Activated CD4-positive, alpha-beta T cell treated with anti-CD3 and anti-CD28 coated beads, Interleukin-2, amount 50 U/mL, for 24 hours (primary cell): ENCODE measurements at regions not wholly inside any gene's neighbourhood (a gene's known extent, or its start where the extent isn't known, plus 50 kb on each side); places are given as distances from the start of the nearest gene placed in this dataset.

Experiments
- DNase-seq, 2 donors: peaks; one replicate each; pipeline ENCODE4 v3.0.0-alpha.2; 2020; ENCODE audit warnings: low read depth in 1 of 2, low spot score in 1 of 2

DNA sequence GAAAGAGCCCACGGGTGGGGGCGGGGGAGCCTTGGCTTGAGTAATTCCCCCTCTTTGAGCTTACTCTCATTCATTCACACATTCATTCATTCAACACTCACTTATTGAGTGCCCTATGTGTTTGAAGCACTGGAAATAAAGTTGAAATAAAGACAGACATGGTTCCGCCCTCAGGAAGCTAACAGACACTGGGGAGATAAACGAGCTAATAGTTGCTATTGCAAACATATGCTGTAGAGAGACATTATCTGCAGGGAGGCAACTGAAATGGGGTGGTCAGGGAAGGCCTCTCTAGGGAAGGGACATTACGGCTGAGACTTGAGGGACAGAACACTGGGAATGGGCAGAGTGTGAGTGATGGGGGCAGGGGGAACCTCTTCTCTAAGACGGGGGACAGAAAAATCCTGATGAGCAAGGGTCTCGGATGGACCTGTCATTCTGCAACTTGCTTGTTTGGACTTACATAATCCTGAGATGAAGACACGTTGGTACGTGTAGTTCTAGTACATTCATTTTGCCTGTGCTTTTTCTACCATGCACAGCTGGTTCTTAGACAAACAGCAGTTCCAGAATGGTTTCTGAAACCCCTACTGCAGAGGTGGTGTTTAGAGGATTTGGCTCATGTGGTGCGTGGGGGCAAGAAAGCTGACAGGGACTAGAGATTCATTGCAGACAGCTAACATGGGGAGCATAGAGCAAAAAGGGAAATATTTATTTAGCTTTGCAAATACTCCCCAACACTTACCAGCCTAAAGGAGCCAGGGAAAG is 71.1 kb upstream of the BLCAP start:
- no peak for DNase-seq

DNA sequence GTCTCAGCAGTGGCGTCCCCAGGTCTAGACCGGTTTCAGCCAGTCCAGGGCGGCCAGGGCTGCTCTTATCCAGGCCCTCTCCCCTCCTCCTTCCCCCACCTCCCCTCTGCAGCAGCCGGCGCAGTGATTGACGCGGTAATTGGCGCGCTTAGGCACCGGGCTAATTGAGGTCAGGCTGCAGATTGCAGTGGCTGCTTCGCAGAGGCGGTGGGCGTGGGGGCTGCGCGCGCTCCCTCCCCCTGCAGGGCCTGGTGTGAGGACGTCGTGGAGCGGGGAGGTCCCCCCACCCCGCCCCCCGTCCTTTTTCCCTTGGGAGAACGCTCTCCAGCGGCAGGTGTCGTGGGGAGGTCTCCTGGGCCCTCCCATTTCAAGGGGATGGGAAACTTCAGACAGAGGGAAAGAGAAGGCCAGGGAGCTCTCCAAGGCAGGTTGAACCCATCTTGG is 70.4 kb upstream of the BLCAP start:
- DNase-seq = no peak

DNA sequence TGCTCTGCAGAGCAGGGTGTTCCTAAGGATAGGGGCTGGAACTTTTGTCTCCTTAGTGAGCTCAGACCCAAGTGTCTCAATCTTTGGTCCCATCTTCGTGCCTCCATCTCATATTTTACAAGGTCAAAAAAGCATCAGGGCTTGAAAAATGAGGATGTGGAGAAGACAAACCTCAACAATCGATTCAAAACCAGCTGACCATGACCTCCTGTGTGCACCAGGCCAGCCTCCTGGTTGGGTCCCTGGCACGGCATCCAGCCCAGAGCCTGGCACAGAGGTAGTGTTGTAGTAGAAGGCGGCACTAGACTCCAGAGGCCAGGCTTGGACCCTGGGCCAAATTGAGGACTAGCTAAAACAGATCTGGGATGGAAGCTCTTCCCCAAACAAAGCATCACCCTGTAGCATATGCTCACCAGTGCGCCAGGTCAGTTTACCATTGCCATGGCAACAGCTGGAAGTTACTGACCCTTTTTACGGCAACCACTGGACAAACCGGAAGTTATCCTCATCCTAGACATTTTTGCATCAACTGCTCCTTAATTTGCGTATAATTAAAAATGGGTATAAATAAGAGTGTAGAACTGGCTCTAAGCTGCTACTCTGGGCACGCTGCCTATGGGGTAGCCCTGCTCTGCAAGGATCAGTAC is 69.3 kb upstream of the BLCAP start:
- DNase-seq = no peak

DNA sequence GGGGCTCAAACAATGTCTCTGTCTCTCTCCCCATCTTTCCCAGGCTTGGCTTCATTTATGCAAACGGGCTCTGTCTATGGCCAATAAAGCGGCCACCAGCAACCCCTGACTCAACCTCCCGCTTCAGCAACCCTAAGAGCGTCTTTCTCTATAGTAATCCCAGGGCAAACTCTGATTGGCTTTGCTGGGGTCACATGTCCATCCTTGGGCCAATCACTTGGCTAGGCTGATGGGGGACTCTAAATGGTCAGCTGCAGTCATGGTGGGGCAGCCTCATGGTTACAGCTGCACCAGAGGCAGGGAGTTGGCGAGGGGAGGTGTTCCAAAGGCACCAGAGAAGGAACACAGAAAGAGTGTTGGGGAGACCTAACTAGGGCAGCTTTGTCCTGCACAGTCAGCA is 68.5 kb upstream of the BLCAP start:
- no peak for DNase-seq

DNA sequence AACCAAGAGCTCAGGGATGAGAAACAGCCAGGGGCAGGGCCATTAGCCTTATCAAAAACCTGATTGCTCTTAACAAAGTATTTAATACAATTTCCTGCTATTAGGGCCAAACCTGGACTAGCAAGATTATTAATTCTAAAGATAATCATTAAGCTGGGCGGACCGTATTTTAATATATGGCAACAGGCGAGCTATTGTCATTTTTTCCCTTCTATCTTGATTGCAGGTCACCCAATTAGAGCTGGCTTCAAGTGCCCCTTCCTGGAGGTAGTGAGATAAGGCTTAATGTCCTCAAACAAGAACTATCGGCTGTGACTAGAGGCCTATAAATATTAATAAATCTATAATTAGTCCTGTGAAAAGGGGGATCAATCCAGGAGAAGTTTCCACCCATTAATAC is 66.0 kb upstream of the BLCAP start:
- no peak for DNase-seq

DNA sequence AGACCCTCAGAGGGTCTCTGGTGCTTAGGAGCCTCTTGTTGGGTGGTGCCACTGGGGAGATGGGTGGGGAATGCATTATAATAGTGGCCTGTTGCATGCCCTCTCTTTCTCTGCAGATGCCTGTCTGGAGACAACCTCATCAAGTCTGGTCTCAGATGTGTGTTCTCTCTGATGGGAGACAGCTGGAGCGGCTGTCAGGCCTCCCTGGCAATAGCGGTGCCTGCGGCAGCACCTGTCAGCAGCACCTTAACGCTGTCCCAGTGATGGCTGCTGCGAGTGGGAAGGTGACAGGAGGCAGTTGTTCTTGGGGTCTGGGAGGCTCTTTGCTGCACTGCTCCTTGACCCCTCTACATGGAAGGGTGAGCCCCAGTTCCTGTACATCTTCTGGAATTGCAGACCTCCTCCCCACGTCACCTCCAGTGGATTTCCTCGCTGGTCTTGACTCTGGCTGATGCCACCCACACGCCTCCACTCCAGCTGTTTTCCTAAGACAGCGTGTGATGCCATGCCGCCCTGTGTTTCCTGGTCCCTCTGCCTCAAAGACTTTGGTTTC is 63.3 kb upstream of the BLCAP start:
- DNase-seq = no peak

DNA sequence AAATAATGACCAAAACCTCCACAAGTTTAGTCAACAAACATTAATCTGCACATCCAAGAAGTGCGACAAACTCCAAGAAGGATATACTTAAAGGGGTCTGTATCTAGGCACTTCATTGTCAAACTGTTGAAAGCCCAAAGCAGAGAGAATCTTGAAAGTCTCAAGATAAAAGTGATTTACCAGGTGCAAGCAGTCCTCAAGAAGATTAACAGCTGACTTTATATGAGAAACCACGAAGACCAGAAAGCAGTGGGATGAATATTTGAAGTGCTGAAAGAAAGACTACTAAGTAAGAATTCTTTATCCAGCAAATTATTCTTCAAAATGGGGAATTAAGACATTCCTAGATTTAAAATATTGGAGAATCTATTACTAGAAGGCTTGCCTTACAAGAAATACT is 58.4 kb upstream of the BLCAP start:
- no peak for DNase-seq

DNA sequence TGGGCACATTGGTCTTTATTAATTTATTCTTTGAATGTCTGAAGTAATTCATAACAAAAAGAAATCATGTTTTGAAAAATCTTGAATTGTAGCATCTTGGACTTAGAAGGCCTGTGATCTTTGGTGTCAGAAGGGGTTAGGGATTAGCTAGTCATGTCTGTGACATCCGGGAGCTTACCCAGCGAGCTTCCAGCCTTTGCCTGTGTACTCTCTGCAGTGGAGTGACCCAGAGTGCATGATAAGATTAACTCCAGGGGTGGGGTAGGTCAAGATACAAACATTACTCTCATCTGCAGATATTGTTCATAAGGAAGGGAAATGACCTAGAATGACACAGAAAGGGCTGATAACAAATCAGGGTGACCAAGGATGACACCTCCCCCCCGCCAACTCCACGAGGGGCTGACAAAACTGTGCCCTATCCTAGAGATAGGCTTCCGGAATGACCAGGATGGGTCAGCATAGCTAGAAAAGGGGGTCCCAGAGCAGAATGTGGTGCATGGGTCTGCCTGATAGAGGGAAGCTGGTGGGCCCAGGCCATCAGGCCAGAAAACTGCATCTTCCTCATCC is 56.6 kb upstream of the BLCAP start:
- DNase-seq = no peak

DNA sequence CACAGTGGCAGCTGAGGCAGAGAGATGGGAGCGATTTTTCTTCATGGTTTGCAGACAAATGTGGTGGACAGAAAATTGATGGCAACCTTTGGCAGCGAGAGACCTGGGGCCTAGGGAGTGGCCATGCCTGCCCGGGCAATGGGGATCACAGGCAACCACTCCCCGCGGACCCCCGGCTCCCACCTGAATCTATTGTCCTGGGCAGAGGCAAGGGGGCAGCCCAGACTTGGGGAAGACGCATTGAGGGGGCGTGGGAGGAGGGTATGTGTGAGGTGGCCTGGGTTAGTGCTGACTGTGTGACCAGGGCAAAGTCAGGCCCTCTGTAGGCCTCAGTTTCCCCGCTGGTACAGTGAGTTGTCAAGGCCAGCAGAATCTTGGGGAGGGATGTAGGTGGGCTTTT is 53.6 kb upstream of the BLCAP start:
- no peak for DNase-seq

DNA sequence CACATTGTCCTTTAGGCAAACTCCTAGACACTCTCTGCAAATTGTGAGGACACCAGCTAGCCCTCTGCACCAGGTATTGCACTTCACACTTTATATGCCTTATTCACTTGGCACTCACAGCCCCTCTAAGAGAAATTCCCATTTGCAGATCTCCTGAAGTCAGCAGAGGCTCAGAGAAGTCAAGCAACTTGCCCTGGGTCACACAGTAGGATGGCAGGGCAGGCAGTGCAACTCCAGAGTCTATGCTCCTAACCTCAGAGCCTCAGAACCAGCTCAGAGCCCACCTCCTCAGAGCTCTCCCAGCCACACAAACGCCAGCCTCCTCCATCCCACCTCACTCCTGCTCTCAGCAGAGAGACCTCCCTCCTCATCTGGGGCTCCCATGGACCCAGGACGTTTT is 52.4 kb upstream of the BLCAP start:
- DNase-seq = no peak

DNA sequence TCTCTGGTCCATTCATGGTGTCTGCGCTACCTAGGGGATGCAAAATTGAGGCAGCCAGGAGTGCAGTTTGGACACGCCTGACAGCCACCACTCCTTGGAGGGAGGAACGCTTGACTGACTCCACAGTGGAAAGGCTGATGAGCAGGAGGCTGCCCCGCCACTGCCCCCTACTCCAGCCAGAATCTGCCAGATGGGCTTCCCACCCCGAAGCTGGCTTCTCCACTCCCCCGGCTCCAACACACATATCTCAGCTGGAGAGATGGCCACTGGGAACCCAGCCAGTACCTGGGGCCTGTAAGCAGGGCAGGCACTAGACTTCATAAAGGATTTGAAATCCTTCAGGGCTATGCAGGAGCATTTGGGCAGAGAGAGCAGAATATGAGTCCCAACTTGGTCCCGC is 51.4 kb upstream of the BLCAP start:
- DNase-seq = no peak

DNA sequence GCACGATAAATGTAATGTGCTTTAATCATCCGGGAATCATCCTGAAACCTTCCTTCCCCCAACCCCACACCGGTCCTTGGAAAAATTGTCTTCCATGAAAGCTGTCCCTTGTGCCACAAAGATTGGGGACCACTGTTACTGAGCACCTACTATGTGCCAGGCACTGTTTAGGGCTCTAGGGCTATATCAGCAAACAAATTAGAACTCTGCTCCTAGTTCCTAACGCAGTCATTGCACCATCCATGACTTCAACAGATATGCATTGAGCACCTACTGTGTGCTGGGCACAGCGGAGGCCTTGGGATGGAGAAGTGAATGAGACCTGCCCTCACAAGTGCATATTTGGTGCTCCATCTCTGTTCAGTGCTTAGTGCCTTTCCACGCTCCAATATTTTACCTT is 50.3 kb upstream of the BLCAP start:
- DNase-seq = no peak
